NCI-H2081 (cell line): ENCODE measurements at regions not wholly inside any gene's neighbourhood (a gene's known extent, or its start where the extent isn't known, plus 50 kb on each side); places are given as distances from the start of the nearest gene placed in this dataset.
"Not testable (repeated sequence)": the region's sequence is repeated elsewhere in the genome, so short reads cannot be mapped to it uniquely, and the experiment has no call there.

ENCODE experiments used
- DNase-seq, 2 experiments: peaks; one replicate each; lab custom pipeline; 2025; lab: John Stamatoyannopoulos, UW

GRCh38 chr1:181172082-181172481 lies 83.6 kb downstream of the IER5 start:
- no peak for DNase-seq

- no peak for DNase-seq
Observed at GRCh38 chr1:181173761-181174447, 85.4 kb downstream of the IER5 start.

DNA sequence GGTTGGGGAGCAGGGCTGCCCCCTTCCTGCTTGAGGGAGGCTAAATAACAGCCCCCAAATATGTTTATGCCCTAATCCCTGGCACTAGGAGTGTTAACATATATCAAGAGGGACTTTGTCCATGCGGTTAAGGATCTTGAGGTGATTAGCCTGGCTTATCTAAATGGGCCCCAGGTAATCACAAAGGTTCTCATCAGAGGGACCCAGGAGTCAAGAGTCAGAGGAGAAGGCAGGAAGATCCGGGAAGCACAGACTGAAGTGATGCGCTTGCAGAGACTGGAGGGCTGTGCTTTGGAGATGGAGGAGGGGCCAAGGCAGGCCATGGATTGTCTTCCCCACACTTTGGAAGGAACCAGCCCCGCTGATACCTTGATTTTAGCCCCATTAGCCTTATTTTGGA lies 86.4 kb downstream of the IER5 start:
- DNase-seq, result no peak

DNA sequence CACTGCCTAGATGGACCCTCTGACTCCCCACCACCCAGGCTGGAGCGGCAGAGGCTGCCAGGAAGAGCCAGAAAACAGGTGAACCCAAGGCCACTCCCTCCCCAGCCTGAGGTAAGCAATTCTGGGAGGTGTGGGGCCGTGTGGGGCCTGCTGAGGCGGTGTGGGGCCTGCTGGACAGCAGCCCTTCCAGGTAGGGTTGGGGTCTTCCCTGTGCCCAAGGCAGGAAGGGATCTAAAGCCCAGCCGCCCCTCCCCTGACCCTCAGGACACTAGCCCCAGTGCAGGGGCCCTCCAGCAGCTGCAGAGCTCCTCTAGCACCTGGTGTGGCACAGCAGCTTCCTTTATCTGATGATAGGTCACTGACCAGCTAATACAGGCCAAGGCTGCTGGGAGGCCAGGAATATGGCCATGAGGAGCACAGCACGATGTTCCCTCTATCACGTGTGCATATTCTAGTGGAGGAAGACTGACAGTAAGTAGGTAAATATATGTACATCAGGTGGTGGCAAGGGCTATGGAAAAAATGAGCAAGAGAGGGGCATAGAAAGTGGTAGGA lies 86.9 kb downstream of the IER5 start:
- no peak for DNase-seq

DNA sequence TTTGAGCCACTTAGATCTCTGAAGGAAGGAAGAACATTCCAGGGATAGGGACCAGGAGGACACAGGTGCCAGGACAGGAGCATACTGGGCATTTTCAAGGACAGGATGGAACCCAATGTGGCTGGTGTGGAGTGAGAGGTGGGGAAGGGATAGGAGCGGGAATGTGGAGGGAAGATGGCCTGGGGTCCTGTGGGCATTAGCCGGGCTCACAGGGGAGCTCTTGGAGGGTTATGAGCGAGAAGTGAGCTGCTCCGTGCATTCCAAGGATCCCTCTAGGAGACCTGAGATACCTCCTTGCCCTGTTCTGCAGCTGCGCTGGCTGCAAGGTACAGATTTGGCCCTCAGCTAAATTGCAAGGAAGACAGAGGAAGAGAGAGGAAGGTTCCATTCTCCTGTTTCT lies 87.5 kb downstream of the IER5 start:
- no peak for DNase-seq

- no peak for DNase-seq
Observed at GRCh38 chr1:181178241-181178879, 89.9 kb downstream of the IER5 start.

DNA sequence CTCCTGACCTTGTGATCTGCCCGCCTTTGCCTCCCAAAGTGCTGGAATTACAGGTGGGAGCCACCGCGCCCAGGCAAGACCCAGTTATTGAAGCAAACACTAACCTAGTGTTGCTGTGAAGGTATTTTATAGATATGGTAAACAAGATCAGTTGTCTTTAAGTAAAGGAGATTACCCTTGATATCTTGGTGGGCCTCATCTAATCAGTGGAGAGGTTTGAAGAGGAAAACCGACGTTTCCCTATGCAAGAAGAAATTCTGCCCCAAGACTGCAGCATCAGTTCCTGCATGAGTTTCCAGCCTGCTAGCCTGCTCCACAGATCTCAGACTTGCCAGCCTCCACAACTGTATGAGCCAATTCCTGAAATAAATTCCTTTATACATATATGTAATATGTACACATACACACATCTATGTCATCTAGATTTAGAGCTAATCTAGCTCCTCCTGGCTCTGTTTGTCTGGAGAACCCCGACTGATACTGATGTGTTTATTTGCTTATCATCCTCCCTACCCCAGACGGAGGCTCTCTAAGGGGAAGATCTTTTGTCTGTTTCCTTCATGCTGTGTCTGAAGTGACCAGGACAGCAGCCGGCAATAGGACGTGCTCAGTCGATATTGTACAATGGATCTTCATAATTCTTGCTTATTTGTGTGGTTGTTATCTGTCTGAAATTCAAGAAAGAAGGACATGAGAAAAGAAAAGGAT lies 90.9 kb downstream of the IER5 start:
- no peak for DNase-seq

GRCh38 chr1:181179987-181180365 lies 91.5 kb downstream of the IER5 start:
- DNase-seq, result peak; percentile 75 to 89

DNA sequence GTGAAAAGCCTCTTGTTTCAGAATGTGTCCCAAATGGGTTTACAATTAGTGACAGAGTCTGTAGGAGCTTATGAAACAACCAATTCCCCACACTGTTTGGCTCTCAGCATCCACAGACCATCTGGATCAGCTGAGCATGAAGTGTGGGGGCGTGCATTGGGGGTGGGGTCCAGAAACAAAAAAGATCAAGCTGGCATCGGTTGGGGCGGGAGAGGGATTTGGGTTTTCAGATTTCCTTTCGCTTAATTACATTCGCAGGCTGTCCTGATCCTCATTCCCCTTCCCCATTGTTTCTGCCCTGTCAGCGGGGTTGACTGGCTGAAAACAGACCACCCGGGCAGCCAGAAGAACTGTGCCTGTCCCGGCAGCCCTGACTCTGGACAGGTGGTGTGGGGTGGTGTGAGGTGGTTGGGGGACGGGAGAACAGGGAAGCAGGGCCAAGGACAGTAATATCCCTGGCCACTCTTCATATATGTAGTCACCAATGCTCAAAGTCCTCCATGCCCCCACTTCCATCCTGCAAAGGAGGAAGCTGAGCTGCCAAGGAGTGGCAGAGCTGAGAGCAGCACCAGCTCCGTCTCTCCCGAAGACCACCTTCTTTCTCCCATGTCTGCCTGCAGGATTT lies 92.0 kb downstream of the IER5 start:
- DNase-seq, result no peak

DNA sequence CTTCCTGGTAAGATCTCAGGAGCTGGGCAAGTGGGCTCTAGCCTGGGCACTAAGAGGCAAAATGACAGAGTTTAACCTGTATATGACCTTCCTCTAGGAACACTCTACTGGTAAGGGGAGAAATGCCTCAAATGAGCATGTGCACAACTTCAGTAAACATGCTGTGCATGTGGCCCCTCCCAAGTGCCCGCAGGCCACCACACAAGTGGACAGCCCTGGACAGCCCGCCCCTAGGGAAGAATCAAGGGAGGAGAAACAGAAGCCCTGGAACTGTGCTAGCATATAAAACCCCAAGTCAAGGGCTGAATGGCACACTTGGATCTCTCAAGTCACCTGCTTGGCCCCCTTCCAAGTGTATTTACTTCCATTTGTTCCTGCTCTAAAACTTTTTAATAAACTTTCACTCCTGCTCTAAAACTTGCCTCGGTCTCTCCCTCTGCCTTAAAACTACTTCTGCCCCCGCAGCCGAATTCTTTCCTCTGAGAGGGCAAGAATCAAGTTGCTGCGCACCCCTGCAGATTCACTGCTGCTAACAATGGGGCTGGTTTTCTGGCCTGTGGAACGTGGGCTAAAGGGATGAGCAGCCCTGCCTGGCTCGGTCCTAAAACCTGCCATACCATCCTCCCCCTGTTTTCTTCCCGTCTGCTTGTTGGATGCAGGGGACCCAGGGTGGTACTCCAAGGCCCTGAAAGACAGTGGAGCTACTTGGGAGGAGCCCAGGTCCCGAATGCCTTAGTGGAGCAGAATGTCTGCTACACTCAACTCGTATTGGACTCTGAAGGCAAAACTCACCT lies 93.5 kb downstream of the IER5 start:
- DNase-seq, result no peak

GRCh38 chr1:181184621-181185020 lies 96.1 kb downstream of the IER5 start:
- no peak for DNase-seq

GRCh38 chr1:181185461-181185860 lies 97.0 kb downstream of the IER5 start:
- DNase-seq, result no peak

GRCh38 chr1:181186133-181186532 lies 97.6 kb downstream of the IER5 start:
- DNase-seq, result not testable (repeated sequence)

GRCh38 chr1:181187337-181188126 lies 99.0 kb downstream of the IER5 start:
- no peak for DNase-seq

DNA sequence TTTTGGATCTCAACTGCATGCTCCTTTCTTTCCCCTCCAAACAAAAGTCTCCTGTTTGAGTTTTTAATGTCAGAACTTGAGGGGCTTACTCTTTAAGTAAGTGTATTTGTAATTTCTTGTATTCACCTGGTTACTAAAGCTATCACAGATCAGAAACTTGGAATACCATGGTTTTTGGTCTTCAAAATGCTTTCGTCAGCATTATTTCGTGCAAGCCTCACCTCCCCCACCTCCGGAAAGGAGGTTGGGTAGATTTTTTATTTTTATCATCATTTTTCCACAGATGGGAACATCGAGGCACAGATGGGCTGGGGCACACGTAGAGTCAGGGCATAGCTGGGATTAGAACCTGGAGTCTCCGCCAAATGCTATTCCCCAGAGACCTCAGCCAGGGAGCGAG lies 100.7 kb downstream of the IER5 start:
- DNase-seq, result no peak

DNA sequence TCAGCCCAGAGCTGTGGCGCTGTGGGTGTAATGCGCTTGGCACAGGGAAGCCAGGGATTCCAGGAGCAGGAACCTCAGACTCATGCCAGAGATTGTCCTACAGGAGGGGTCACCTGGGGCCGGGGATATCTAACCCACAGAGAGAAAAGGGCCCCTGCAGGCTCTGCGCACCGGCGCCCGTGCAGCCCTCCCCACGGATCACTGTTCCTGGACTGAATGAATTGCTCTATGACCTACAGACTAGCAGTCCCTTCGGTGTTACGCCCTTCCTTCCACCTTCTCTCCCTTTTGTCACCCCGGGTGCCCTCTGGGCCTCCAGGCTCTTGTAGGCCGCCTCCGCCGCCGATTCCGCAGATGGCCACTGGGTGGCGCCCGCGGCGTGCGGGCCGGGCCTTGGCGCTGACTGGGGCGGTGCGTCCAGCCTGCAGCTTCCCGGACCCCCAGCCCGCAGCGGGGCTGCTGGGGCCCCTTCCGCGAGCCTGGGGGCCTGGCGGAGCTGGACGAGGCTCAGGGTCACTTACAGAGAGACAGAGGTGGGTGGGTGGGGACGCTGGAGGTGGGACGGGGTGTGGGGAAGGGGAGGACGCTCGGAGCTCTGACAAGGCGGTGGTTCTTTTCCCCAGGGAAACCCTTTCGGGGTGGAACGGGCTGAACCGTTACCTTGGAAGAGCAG lies 101.3 kb downstream of the IER5 start:
- DNase-seq, result peak; percentile 44 to 49

- DNase-seq, result peak in 1 of 2 experiments; percentile 29
Observed at GRCh38 chr1:181190364-181191035, 102.0 kb downstream of the IER5 start.

DNA sequence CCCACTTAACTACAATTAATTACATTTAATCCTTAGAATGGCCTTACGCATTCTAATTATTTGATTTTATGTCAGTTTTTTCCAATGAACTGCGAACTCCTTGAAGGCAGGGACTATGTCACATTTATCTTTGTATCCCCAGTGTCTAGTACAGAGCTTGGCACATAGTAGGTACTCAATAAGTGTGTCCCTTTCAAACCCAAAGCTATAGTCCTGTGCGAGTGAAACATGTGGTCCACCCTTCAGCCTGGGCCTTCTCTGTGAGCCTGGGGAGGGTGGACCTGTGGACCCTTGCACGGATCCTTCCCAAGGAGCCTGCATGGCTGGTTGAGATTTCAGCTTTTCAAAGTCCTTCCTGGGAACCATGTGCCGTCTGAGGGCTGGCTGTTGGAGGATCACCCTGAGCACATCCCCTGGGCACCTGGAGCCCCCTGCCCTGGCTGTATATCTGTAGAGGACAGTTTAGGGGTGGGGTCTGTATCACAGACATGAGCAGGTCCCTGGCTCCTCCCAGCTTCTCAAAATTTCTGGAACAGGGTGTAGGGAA lies 103.1 kb downstream of the IER5 start:
- DNase-seq, result no peak

- no peak for DNase-seq
Observed at GRCh38 chr1:181192316-181192715, 103.8 kb downstream of the IER5 start.
